GM18870 (cell line): ENCODE measurements at regions not wholly inside any gene's neighbourhood (a gene's known extent, or its start where the extent isn't known, plus 50 kb on each side); places are given as distances from the start of the nearest gene placed in this dataset.
"Not testable (repeated sequence)": the region's sequence is repeated elsewhere in the genome, so short reads cannot be mapped to it uniquely, and the experiment has no call there.

ENCODE experiments used
- ATAC-seq: cut with Tn5 transposase; IDR thresholded peaks from one replicate; pipeline ENCODE4 v1.9.1; 2021; ENCODE audit warnings: moderate library complexity; ENCODE audit not compliant: unreplicated experiment

GRCh38 chr2:20499387-20499786 lies 52.5 kb downstream of the RHOB start:
- no peak for ATAC-seq

GRCh38 chr2:20501974-20502373 lies 55.1 kb downstream of the RHOB start:
- ATAC-seq = no peak

GRCh38 chr2:20502496-20502895 lies 55.6 kb downstream of the RHOB start:
- not testable (repeated sequence) for ATAC-seq

GRCh38 chr2:20504174-20504573 lies 57.3 kb downstream of the RHOB start:
- no peak for ATAC-seq

- no peak for ATAC-seq
Observed at GRCh38 chr2:20506201-20506685, 59.4 kb downstream of the RHOB start.

GRCh38 chr2:20507166-20507692 lies 60.4 kb downstream of the RHOB start:
- ATAC-seq = peak; percentile 98

- no peak for ATAC-seq
Observed at GRCh38 chr2:20507711-20508110, 60.8 kb downstream of the RHOB start.

GRCh38 chr2:20509301-20509769 lies 62.5 kb downstream of the RHOB start:
- no peak for ATAC-seq

- no peak for ATAC-seq
Observed at GRCh38 chr2:20509770-20510490, 63.1 kb downstream of the RHOB start.

- ATAC-seq = no peak
Observed at GRCh38 chr2:20511130-20511529, 64.3 kb downstream of the RHOB start.

- ATAC-seq = no peak
Observed at GRCh38 chr2:20512061-20512605, 65.3 kb downstream of the RHOB start.

- no peak for ATAC-seq
Observed at GRCh38 chr2:20513946-20514345, 67.1 kb downstream of the RHOB start.

GRCh38 chr2:20514596-20515269 lies 67.9 kb downstream of the RHOB start:
- ATAC-seq = no peak

- no peak for ATAC-seq
Observed at GRCh38 chr2:20515290-20516220, 68.7 kb downstream of the RHOB start.

- ATAC-seq = no peak
Observed at GRCh38 chr2:20516291-20516645, 69.4 kb downstream of the RHOB start.

- ATAC-seq = peak; percentile 94
Observed at GRCh38 chr2:20516646-20517341, 69.9 kb downstream of the RHOB start.

- ATAC-seq = no peak
Observed at GRCh38 chr2:20519309-20519708, 72.4 kb downstream of the RHOB start.

- ATAC-seq = no peak
Observed at GRCh38 chr2:20520128-20520527, 73.3 kb downstream of the RHOB start.

GRCh38 chr2:20521193-20521592 lies 74.3 kb downstream of the RHOB start:
- ATAC-seq = no peak

- no peak for ATAC-seq
Observed at GRCh38 chr2:20521682-20522189, 74.9 kb downstream of the RHOB start.
